ENCODE measurements at regions not wholly inside any gene's neighbourhood (a gene's known extent, or its start where the extent isn't known, plus 50 kb on each side); places are given as distances from the start of the nearest gene placed in this dataset.

- H3K4me3 ChIP-seq, result no peak overlapping the region
- peak overlapping the region; percentile 9 to 16 for H3K27ac ChIP-seq
- TF ChIP-seq CTCF (IDR thresholded peaks at IDR 0.05) (no peak), POLR2A (IDR thresholded peaks at IDR 0.05) (no peak)
- H3K9me3 ChIP-seq, result no peaks in the 10 kb centered on the region
- peaks cover 0 to 3% of the 10 kb centered on the region in 2 donors for H3K27me3 ChIP-seq
- no peaks in the 10 kb centered on the region for H3K36me3 ChIP-seq
- DNase-seq, result no peak
- intact Hi-C loops (cut with DNase I; ENCODE audit: low total_unique reads), result no loop called here
- no peaks in the 10 kb centered on the region for H3K4me1 ChIP-seq
Measured at GRCh38 chr1:234771642-234772344, 161.8 kb upstream of the IRF2BP2 start.

GRCh38 chr1:234770924-234771540 is 161.1 kb upstream of the IRF2BP2 start:
- intact Hi-C loops (cut with DNase I; ENCODE audit: low total_unique reads), result no loop called here
- Histone ChIP-seq H3K27ac (no peak overlapping the region), H3K9me3 (no peaks in the 10 kb centered on the region), H3K4me1 (no peaks in the 10 kb centered on the region), H3K36me3 (no peaks in the 10 kb centered on the region), H3K27me3 (no peaks in the 10 kb centered on the region), H3K4me3 (no peak overlapping the region)
- no peak for DNase-seq
- TF ChIP-seq CTCF (IDR thresholded peaks at IDR 0.05), result no peak

GRCh38 chr1:234769986-234770795 is 160.2 kb upstream of the IRF2BP2 start:
- Histone ChIP-seq H3K36me3 (no peaks in the 10 kb centered on the region), H3K27me3 (no peaks in the 10 kb centered on the region), H3K9me3 (no peaks in the 10 kb centered on the region), H3K4me3 (no peak overlapping the region), H3K4me1 (no peaks in the 10 kb centered on the region), H3K27ac (no peak overlapping the region)
- no peak for TF ChIP-seq POLR2A (IDR thresholded peaks at IDR 0.05)
- intact Hi-C loops (cut with DNase I; ENCODE audit: low total_unique reads), result no loop called here
- no peak for DNase-seq

- H3K4me3 ChIP-seq, result no peak overlapping the region
- no peaks in the 10 kb centered on the region for H3K27me3 ChIP-seq
- H3K27ac ChIP-seq, result no peak overlapping the region
- intact Hi-C loops (cut with DNase I; ENCODE audit: low total_unique reads), result no loop called here
- no peaks in the 10 kb centered on the region for H3K4me1 ChIP-seq
- H3K36me3 ChIP-seq, result no peaks in the 10 kb centered on the region
- no peak for DNase-seq
- TF ChIP-seq CTCF (IDR thresholded peaks at IDR 0.05) (no peak), POLR2A (IDR thresholded peaks at IDR 0.05) (no peak)
- H3K9me3 ChIP-seq, result no peaks in the 10 kb centered on the region
Measured at GRCh38 chr1:234769284-234769985, 159.5 kb upstream of the IRF2BP2 start.

GRCh38 chr1:234768569-234769283 is 158.7 kb upstream of the IRF2BP2 start:
- no peak for DNase-seq
- no peaks in the 10 kb centered on the region for H3K27me3 ChIP-seq
- intact Hi-C loops (cut with DNase I; ENCODE audit: low total_unique reads), result no loop called here
- no peak overlapping the region for H3K27ac ChIP-seq
- H3K36me3 ChIP-seq, result no peaks in the 10 kb centered on the region
- no peaks in the 10 kb centered on the region for H3K9me3 ChIP-seq
- H3K4me1 ChIP-seq, result no peaks in the 10 kb centered on the region
- H3K4me3 ChIP-seq, result no peak overlapping the region
- TF ChIP-seq POLR2A (IDR thresholded peaks at IDR 0.05), result no peak
- TF ChIP-seq CTCF (IDR thresholded peaks at IDR 0.05), result no peak

Measured in uterus (tissue), 3 donors.